ENCODE measurements at regions not wholly inside any gene's neighbourhood (a gene's known extent, or its start where the extent isn't known, plus 50 kb on each side); places are given as distances from the start of the nearest gene placed in this dataset.

DNA sequence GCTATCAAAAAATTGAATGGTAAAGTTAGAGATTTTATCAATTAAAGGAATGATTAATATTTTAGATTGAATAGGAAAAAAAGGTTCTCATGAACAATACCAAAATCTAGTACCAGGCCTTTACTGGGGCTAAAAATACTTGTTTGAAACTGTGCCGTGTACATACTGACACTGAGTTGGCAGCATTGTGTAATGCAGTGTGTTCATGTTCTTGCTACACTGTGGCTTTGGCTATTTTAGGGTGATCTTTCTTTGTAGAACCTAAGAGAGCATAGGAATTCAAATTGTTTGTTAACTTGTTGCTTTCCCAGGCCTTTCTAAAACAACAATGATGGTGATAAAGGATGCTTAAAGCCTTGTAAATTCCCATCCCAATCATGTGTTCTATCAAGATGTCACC is 80.9 kb downstream of the KIF4B start:
- peaks cover 0 to under 1% (median 0%) of the 10 kb centered on the region in 3 donors for H3K27me3 ChIP-seq
- peak overlapping the region in 1 of 4 donors; percentile 60 for H3K27ac ChIP-seq
- ATAC-seq (peak; percentile 86 to 94), DNase-seq (no peak)
- intact Hi-C loops (cut with DNase I; ENCODE audit: low total_unique reads): no loop called here
- no peaks in the 10 kb centered on the region for H3K36me3 ChIP-seq
- H3K9me3 ChIP-seq: no peaks in the 10 kb centered on the region
- H3K4me3 ChIP-seq: no peak overlapping the region
- no peak for TF ChIP-seq POLR2A (IDR thresholded peaks at IDR 0.05)
- TF ChIP-seq, protein P1, sequence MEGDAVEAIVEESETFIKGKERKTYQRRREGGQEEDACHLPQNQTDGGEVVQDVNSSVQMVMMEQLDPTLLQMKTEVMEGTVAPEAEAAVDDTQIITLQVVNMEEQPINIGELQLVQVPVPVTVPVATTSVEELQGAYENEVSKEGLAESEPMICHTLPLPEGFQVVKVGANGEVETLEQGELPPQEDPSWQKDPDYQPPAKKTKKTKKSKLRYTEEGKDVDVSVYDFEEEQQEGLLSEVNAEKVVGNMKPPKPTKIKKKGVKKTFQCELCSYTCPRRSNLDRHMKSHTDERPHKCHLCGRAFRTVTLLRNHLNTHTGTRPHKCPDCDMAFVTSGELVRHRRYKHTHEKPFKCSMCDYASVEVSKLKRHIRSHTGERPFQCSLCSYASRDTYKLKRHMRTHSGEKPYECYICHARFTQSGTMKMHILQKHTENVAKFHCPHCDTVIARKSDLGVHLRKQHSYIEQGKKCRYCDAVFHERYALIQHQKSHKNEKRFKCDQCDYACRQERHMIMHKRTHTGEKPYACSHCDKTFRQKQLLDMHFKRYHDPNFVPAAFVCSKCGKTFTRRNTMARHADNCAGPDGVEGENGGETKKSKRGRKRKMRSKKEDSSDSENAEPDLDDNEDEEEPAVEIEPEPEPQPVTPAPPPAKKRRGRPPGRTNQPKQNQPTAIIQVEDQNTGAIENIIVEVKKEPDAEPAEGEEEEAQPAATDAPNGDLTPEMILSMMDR (IDR thresholded peaks at IDR 0.05 in 4 of 5, conservative IDR thresholded peaks at IDR 0.05 in 1 of 5): no peak
- in situ Hi-C loops (cut with MboI; ENCODE audit: low sequenced_read_pairs in 4 of 4): no loop called here
- H3K4me1 ChIP-seq: peaks cover 0 to 8% of the 10 kb centered on the region in 2 donors

DNA sequence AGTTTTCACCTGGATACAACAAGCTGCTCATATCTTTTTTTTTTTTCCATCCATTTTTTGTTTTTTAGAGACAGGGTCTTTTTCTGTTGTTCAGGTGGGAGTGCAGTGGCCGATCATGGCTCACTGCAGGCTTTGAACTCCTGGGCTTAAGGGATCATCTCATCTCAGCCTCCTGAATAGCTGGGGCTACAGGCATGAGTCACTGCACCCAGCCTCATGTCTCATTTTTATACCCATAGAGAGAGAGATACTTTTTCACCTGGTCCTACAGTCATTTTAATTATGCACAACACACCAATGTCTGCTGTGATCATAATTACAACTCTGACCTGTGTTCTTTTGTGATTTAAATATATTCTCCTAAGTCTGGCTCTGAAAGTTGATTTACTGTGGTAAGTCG is 84.4 kb downstream of the KIF4B start:
- TF ChIP-seq, protein P1 (IDR thresholded peaks at IDR 0.05 in 4 of 5, conservative IDR thresholded peaks at IDR 0.05 in 1 of 5): no peak
- no peak for TF ChIP-seq POLR2A (IDR thresholded peaks at IDR 0.05)
- Histone ChIP-seq H3K36me3 (no peaks in the 10 kb centered on the region), H3K27me3 (peaks cover 0 to 3% (median 0%) of the 10 kb centered on the region in 3 donors), H3K4me3 (no peak overlapping the region), H3K4me1 (peaks cover 0 to 8% of the 10 kb centered on the region in 2 donors), H3K9me3 (no peaks in the 10 kb centered on the region), H3K27ac (no peak overlapping the region)
- in situ Hi-C loops (cut with MboI; ENCODE audit: low sequenced_read_pairs in 4 of 4) (no loop called here), intact Hi-C loops (cut with DNase I; ENCODE audit: low total_unique reads) (no loop called here)
- DNase-seq (no peak), ATAC-seq (no peak)

DNA sequence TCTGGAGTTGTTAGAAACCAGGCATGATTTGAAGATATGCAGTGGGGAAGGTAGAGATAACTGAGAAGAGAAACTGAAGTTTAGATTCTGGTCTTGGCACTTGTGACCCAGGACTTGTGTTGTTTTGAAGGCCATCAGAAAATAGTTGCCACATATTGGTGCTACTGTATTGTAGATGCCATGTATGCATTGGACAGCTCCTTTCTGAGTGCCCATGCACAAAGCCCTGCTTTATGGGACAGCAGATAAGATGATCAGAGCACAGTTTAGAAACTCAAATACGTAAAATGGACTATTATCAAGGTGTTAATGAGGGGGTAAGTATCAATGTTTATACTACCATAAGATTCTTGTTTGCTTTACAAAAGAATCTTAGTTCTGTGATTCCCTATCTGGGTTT is 84.9 kb downstream of the KIF4B start:
- H3K36me3 ChIP-seq: no peaks in the 10 kb centered on the region
- H3K27ac ChIP-seq: no peak overlapping the region
- H3K9me3 ChIP-seq: no peaks in the 10 kb centered on the region
- peaks cover 0 to 3% (median 0%) of the 10 kb centered on the region in 3 donors for H3K27me3 ChIP-seq
- in situ Hi-C loops (cut with MboI; ENCODE audit: low sequenced_read_pairs in 4 of 4): no loop called here
- no peak overlapping the region for H3K4me3 ChIP-seq
- ATAC-seq (no peak), DNase-seq (no peak)
- TF ChIP-seq, protein P1 (IDR thresholded peaks at IDR 0.05 in 4 of 5, conservative IDR thresholded peaks at IDR 0.05 in 1 of 5): no peak
- TF ChIP-seq POLR2A (IDR thresholded peaks at IDR 0.05): no peak
- peaks cover 0 to 8% of the 10 kb centered on the region in 2 donors for H3K4me1 ChIP-seq
- intact Hi-C loops (cut with DNase I; ENCODE audit: low total_unique reads): no loop called here

DNA sequence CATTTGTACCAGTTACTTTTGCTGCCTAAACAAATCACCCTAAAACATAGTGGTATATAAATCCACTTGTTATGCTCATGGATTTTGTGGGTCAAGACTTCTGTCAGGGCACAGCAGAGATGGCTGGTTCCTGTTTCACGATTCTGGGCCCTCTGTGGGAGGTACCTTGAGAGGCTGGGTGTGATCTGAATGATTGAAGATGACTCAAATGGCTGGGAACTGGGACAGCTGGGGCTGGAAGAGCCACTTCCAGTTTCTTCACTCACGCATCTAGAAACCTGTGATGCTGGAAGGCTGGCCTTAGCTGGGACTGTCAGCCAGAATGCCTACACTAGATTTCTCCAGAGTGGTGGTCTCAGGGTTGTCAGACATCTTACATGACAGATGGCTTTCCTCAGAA is 88.1 kb downstream of the KIF4B start:
- H3K27ac ChIP-seq: no peak overlapping the region
- TF ChIP-seq POLR2A (IDR thresholded peaks at IDR 0.05): no peak
- TF ChIP-seq, protein P1 (IDR thresholded peaks at IDR 0.05 in 4 of 5, conservative IDR thresholded peaks at IDR 0.05 in 1 of 5): no peak
- no peaks in the 10 kb centered on the region for H3K36me3 ChIP-seq
- DNase-seq (no peak), ATAC-seq (no peak)
- peaks cover 0 to 3% (median 0%) of the 10 kb centered on the region in 3 donors for H3K27me3 ChIP-seq
- in situ Hi-C loops (cut with MboI; ENCODE audit: low sequenced_read_pairs in 4 of 4) (no loop called here), intact Hi-C loops (cut with DNase I; ENCODE audit: low total_unique reads) (no loop called here)
- H3K9me3 ChIP-seq: no peaks in the 10 kb centered on the region
- H3K4me3 ChIP-seq: no peak overlapping the region
- no peaks in the 10 kb centered on the region for H3K4me1 ChIP-seq

DNA sequence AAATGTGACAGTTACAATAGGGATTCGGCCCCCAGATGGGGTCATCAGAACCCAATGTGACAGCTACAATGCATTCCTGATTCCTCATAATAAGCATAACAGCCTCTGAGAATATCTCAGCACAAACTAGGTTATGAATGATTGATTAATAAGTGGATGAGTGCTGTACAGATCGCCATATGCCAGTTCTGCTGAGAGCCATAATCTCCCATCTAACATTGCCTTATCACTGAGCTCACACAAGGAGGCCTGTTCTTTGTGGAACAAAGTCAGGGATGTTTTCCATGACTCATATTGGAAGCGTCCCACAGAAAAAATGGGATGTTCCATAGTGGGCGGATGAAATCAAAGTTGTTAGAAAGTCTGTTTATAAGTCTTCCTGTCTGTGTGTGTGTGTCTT is 89.6 kb downstream of the KIF4B start:
- in situ Hi-C loops (cut with MboI; ENCODE audit: low sequenced_read_pairs in 4 of 4): no loop called here
- ATAC-seq: no peak
- peaks cover 0 to 3% (median 0%) of the 10 kb centered on the region in 3 donors for H3K27me3 ChIP-seq

More for the DNA sequence above, 89.6 kb downstream of the KIF4B start:
- H3K4me3 ChIP-seq: no peak overlapping the region
- DNase-seq: no peak
- H3K27ac ChIP-seq: no peak overlapping the region
- intact Hi-C loops (cut with DNase I; ENCODE audit: low total_unique reads): no loop called here
- H3K36me3 ChIP-seq: no peaks in the 10 kb centered on the region
- no peak for TF ChIP-seq POLR2A (IDR thresholded peaks at IDR 0.05)
- TF ChIP-seq, protein P1 (IDR thresholded peaks at IDR 0.05 in 4 of 5, conservative IDR thresholded peaks at IDR 0.05 in 1 of 5): no peak
- no peaks in the 10 kb centered on the region for H3K4me1 ChIP-seq
- H3K9me3 ChIP-seq: no peaks in the 10 kb centered on the region

Measured in gastrocnemius medialis (tissue), 4 donors.